Stimulated activated CD4-positive, alpha-beta T cell treated with anti-CD3 and anti-CD28 coated beads, TNF-alpha, amount 100 ng/mL, for 4 hours (primary cell): ENCODE measurements at regions not wholly inside any gene's neighbourhood (a gene's known extent, or its start where the extent isn't known, plus 50 kb on each side); places are given as distances from the start of the nearest gene placed in this dataset.

Source experiments
- DNase-seq, 3 experiments: peaks; one replicate each; pipeline ENCODE4 v3.0.0-alpha.2; 2020; ENCODE audit warnings: low read depth in 3 of 3

DNA sequence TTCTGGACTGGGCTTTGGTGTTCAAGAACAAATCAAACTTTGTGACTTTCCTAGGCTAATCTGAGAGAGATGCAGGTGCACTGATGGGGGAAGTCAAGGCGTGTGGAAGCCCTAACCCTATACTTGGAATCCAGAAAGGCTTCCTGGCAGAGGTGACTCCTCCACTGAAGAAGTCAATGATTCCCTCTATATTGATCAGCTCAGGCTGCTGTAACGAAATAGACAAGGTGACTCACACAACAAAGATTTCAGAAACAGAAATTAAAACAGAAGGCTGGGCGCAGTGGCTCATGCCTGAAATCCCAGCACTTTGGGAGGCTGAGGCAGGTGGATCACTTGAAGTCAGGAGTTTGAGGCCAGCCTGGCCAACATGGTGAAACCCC lies 69.6 kb upstream of the GGTA1 start:
- no peak for DNase-seq

DNA sequence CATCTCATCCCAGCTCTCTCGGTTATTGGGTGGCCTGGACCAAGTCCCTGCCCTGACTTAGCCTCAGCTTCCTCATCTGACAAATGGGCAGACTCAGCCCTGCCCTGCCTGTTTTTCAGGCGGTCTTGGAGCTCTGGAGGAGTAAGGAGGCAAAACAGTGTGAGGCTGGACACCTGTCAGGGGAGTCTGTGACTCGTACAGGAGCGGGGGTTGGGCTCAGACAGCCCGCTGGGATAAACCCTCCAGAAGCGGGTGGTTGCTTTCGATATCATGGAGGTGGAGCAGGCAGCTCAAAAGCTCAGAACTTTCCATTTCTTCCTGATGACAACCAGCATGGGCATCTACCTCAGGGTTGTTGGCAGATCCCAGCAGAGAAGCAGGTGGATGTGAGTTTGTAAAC lies 72.9 kb upstream of the GGTA1 start:
- no peak for DNase-seq

DNA sequence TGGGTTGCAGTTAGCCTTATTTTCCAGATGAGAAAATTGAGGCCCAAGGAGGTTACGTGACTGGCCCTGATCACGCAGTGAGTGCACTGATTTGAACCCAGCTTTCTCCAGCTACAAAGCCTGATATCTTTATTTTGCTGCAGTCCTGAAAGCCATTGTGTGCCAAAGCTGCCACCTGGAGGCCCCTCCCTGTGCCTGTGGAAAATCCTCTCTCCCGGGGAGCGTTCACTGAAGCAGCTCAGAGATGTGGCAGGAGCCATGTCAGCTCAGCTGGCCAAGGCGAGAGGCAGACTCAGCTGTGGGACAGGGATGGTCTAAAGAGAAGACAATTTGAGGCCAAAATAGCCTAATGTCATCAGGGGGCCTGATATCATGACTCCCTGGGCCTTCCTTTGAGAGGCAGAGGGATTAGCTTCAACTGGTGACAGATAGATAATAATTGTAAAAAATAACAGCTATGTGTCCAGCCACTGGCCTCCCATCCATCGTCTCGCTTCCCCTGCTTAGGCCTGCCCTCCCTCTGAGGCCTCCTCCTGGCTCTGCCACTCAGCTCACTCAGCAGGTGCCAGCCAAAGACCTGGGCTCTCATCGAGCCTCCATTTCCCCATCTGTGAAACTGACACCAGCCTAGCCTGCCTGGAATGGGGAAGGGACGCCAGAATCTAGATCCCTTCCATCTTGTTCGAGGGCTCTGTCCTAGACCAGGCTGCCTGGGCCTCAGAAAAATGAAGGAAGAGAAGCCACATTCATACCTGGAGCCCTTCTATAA lies 74.3 kb upstream of the GGTA1 start:
- no peak for DNase-seq

DNA sequence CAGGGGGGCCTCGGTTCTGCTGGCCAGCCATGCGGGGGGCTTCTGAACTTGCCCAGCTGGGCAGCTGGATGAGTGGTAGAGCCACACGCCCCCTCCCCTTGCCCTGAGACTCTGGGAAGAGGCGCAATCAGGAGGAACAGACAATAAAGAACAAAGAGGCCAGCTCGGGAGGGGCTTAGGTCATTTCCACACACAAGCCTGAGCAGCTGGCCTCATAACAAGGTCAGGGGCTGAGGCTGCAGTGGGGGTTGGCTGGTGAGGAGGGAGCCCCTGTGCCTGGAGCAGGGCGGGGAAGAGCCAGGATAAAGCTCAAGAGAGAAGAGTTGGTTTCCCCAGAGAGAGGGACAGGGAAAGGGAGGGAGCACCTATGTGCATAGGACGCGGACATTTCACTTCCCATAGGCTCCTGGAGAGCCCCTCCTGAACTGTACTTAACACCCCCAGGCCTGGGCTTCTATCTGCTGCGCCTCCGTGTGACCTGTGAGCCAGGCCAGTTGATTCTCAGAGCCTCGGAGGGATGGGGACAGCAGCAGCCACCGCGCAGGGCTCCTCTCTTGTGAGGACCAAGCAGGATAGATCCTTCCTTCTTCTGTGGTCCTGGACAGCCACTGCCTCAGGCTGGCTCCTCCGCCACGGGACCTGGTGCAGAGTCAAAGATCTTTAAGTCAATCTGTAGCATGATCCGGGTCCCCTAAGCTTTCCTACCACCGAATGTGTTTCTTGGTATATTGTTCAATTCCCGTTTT lies 75.3 kb upstream of the GGTA1 start:
- no peak for DNase-seq

DNA sequence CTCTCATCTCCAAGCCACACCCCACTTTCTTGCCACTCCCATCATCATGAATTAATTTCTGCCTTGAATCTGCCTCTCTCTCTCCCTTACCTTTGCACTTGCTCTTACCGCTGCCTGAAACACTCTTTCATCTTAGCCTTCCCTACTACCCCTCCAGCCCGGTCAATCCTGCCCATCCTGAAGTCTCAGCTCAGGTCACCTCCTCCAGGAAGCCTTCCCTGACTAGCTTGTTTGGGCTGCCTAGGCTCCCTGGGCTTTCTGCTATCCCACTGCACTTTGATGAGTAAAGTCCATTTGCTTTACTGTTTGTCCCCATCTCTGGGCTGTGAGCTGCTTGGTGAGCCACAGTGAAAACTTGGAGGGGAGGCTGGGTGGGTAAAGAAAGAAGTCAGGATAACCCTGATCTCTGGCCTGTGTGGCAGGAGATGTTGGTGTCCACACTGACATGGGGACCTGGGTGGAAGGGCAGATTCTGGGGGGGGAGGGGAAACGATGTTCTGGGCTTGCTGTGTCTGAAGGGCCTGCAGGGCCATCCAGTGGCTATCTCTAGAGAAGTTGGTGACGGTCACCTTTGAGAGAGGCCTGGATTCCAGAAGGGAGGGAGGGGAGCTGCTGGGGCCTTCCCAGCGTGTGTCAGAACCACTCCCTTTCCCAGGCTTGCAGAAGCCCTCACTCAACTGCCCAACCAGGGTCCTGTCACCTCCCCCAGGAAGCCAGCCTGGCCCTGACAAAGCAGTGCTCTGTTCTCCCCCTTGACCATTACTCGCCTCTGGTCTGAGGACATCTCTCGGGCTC lies 75.0 kb upstream of the DAB2IP start:
- no peak for DNase-seq

DNA sequence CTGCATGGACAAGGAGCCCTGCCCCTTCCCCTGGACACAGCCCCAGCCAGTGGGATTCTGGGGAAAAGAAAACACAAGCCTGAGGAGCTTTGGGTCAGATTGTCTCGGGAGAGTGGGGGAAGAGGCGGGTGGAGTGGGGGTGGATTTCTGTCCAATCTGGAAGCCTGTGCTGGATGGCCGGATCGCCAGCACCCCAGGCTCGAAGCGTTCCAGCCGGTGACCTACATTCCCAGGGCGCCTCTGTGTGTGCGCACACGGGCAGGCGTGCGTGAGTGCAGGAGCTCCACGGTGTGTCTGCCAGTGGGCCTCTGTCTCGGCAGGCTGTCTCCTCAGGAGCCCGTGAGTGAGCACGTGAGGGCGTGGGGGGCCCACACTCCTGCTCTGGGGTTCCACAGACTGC lies 74.3 kb upstream of the DAB2IP start:
- DNase-seq = no peak

DNA sequence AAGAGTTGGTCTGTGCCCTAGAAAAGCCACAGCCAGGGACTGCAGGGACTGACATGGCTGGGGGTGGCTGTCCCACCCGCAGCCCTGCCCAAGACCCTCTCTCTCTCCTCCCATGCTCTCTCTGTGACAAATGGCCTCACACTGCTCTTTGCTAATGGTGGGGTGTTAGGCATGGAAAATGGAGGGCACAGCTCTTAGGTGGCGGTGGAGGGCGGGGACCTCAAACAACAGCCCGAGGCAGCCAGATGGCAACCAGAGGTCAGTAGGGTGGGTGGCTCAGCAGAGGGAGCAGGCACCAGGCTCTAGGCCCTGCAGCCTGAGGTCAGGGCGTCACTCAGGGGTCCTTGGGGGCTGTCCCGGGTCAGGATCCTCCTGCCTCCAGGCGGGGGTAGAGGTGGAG lies 73.9 kb upstream of the DAB2IP start:
- no peak for DNase-seq

DNA sequence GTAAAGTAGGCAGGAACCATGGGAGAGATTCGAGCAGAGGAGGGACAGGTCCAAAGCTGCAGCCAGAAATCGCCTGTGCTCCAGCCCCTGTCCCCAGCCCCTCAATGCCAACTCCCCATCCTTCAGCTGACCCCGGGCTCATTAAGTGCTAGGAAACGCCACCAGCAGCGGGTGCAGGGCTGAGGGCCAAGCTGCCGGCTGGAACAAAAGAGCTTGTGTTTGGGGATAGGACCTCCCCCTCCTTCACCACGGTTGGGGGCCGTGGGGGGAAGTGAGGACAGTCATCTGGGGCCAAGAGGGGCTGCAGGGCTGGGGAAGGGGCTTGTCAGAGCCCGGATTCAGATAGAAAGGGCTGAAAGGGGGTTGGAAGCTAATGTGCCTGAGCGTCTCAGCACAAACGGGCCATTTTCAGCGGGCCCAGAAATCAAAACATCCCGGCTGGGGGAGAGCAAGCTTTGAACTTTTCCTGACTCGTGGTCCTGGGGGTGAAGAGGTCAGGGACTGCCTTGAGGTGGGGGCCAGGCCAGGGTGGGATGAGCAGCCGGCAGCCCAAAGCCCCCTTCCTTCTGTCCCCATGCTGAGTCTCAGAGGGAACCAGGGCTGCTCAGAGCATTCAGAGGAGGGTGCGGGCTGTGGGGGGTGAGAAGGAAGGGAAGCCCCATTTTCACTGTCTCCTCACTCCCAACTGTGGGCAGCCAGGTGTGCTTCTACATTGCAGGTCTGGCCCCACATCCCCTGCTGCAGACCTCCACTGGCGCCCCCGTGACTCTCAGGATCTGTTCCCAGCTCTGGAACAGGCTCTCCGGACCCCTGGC lies 69.4 kb upstream of the DAB2IP start:
- no peak for DNase-seq

DNA sequence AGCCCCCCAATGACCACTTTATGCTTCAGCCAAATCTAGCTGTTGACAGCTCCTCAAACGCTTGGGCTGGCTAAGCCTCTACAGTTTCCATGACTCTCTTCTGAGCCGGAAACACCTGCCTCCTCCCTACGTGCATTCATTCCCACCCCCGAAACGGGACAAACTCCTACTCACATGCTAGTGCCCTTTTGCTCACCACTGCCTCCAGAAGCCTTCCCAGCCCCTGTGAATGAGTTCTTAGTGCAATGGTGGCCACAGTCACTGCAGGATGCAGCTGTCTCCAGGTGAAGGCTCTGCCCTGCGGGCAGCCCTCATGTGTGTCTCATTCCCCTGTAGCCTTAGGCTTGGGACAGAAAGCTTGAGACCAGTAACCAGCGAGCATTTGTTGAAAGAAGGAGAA lies 68.8 kb upstream of the DAB2IP start:
- no peak for DNase-seq

DNA sequence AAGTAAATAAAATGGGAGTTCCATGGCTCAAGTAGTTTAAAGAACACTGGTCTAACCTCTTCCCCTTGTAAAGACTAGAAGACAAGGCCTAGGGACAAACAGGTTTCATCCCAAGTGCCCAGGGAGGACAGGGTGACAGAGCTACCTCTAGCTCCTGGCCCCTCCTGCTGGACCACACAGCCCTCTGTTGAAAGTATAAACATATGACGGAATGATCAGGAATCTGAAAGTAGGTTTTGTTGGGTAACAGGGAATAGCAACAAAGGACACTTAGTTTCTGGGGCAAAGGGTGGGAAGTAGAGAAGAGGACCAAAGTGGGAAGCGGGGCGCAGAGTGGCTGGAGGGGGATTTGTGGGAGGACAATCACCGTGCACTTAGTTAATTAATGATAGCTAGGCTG lies 67.0 kb upstream of the DAB2IP start:
- DNase-seq = no peak

DNA sequence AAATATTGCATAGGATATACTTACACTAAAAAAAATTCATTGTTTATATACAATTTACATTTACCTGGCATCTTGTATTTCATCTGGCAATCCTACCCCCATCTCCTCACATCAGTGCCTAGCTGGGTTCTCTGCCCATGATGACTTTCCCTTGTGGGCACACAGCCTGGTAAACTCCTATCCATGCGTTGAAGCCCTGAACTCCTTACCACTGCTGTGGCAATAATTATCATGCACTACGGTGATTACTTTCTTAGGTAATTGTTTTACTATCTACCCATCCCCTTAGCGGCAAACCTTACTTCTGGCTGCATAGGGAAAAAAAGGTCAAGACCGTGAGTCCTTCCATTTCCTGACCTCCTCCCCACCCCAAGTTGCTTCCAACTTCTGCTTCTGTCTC lies 63.6 kb upstream of the DAB2IP start:
- no peak for DNase-seq

DNA sequence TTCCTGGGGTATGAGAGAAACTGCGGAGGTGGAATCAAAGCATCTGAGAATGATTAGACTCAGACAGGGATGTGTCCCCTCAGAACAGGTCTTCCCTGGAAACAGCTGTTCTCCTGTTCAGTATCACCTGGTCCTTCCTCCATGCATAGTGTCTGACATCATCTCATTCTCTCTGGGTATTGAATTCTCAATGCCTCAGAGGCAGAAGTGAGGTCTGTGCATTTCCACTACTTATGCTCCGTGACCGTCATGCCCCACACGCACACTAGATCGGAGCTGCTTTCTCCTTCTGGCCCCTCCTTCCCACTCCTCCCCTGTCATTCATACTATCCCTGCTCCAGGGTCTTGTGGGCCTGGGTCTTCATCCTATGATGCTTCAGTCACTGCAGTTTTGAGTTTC lies 61.4 kb upstream of the DAB2IP start:
- DNase-seq = no peak

DNA sequence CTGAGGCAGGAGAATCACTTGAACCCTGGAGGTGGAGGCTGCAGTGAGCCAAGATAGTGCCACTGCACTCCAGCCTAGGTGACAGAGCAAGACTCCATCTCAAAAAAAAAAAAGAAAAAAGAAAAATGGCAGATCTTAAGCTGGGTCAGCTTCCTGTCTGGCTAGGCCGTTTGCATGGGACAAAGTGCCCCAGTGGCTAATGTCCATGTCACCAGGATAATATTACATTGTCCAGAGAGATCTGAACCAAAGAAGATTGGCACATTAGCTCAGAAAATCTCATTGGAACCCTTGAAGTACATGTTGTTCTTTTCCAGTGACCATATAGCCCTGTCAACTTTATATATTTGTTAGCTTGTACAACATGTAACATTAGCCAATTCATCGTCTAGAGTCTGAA lies 59.2 kb upstream of the DAB2IP start:
- no peak for DNase-seq

DNA sequence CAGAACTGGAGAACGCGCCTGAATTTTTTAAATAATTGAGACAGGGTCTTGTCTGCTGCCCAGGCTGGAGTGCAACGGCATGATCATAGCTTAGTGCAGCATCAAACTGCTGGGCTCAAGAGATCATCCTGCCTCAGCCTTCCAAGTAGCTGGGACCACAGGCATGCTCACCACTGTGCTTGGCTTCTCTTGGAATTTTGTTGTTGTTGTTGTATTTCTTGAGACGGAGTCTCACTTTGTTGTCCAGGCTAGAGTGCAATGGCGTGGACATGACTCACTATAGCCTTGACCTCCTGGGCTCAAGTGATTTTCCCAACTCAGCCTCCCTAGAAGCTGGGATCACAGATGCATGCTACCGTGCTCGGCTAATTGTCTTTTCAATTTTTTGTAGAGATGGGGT lies 58.4 kb upstream of the DAB2IP start:
- DNase-seq = no peak

DNA sequence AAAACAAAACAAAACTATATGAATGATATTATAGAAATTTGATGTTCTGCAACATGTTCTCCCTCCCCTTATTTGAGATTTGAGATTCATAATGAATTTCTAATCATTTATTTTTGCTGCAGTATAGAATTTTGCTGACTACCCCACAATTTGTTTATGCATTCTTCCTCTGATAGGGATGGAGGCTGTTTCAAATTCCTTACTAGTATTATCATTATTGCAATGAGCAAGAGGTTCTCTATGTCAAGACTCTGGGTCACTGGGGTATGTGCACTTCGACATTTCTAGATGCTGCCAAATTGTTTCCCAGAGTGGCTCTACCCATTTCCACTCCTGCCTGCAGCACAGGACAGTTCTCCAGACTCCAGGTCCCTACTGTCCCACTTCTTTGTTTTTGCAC lies 54.9 kb upstream of the DAB2IP start:
- DNase-seq = no peak

DNA sequence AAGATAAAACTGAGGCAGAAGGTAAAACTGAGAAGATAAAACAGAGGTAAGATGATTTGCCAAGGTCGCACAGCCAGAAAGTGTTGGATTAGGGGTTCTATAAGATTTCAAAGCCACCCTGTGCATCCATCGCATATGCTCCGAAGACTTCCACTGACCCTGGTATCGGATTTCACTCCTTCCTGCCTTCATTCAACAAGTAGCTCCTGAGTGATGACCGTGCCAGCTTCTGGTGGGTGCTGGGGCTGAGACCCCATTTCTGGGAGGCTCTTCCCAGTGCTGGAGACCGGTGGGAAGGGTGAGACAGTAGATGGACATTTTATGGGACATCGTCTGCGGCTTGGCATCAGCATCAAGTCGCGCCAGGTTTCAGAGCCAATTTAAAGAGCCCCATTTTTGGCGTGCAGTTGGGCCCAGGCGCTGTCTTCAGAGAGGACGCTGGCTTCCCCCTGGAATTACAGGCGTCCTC lies 53.7 kb upstream of the DAB2IP start:
- no peak for DNase-seq

DNA sequence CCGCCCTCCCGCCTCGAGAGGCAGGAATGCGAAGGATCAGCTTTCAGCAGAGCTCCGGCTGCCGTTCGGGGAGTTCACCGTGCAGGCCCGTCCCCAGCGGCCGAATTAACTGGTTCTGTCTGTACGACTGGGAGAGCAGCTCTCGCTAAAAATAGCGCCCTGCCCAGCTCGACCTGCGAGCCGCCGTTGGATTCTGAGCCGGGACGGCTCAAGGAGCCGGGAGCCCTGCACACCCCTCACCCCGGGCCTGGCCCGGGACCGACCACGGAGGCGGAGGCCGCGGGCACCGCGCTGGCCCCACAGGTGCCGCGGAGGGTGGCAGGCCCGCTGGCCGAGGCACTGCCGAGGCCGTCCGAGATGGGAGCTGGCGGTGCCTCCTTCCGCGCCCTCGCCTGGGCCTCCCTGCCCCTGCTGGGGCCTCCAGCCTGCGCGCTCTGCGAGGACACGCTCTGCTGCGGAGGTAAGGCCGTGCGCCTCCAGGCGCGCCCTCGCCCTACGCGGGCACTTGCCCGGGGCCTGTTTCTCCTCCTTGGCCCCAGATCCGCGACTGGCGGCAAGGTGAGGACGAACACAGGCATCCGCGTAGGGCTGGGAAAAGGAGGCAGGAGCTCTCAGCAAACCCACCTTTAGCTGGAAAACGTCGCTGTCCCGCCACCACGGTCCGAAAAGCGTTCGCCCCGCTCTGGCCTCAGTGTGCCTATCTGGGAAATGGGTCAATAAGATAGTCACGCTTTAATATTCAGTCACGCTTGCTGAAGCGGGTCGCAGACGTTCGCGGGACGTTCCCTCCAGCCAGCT lies 53.1 kb upstream of the DAB2IP start:
- DNase-seq = no peak

DNA sequence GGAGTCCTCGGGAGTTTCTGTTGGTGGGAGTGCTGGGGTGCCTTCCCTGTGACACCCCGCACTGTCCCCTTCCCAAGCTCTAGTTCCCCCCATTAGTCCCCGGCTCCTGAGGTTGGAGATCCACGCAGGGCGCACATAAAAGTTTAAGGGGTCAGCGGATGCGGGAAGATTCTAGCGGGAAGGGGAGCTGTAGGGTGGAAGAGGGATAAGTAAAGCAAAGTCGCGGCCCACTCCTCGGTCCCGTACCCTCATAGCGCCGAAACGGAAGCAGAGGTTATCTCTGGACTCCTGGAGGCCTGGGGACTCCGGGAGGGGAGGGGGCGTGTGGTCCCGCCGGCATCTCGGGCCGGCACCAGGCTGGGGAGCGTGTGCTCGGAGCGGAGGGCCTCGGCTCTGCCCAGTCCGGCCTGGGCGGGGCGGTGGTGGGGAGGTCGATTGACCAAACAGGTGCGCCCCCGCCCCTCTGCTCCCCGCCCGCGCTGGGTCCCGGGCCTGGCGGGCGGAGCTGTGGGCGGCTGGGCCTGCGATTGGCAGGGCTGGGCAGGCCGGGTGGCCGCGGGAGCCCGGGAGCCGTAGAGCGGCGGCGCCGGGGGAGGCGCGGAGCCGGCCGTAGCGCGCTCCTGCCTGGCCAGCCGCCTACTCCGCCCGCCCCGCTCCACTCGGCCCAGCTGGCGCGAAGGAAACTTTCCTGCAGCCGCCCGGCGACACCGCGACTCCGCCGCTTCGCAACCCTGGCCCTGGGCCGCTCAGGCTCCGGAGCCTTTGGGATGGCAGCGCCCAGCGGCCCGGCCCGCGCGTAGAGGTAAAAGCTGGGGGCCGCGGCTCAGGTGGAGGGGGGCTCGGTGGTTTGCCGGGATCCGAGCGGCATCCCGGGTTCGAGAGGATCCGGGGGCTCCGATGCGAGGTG lies 52.2 kb upstream of the DAB2IP start:
- no peak for DNase-seq

DNA sequence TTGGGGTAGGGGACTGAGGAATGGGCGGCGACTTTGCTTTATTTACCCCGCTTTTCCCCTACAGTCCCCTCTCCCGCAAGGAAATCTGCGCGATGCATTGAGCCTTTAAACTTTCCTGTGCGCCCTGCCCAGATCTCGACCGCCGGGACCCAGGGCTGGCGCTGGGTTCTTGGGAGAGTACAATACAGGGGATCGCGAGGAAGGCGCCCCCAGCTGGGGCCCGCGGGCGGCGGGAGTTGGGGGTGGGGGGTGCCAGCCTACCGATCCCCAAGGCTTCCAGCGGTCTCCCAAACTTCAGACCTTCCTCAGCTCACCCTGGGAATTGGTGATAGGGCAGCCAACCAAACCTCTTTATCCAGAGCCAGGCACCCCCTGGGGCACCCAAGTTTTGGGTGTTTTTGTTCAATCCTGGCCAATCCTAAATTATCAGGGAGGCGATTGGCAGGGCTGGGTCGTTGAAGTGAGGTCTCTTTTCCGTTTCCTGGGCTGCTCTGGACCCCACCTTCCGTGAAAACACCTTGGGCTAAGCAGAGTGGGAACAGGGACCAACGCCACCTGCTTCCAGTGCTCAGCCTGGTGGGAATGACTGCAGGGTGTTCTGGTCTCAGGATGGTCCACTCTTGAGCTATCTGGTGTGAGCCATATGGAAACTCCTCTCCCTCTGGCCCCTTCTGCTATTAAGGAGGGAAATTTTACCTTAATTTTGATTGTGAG lies 51.4 kb upstream of the DAB2IP start:
- no peak for DNase-seq
